K562 (cell line): ENCODE measurements at regions not wholly inside any gene's neighbourhood (a gene's known extent, or its start where the extent isn't known, plus 50 kb on each side); places are given as distances from the start of the nearest gene placed in this dataset.

Experiments used
- ATAC-seq: fragments of 200-7000 bp; cut with Tn5 transposase; 3 replicates; pipeline ENCODE4 v1.9.1; 2020; ENCODE audit warnings: moderate library complexity
- BruUV-seq: library from RNA; stranded (reverse); fragments of 400-500 nt; replicated peaks from 2 replicates; lab custom pipeline; 2021; lab: Mats Ljungman, UMichigan
- CTCF ChIA-PET: fragments of 300-600 bp; formaldehyde crosslinking; extraction: SDS; loops from one replicate; lab custom pipeline; 2021; ENCODE audit warnings: low intra/inter-chr PET ratio; lab: Yijun Ruan, JAX
- POLR2A ChIA-PET: fragments of 300-600, 350-650 bp; sonication (Branson Sonifier 250); formaldehyde crosslinking; extraction: SDS; loops from one replicate; lab custom pipeline; 2021; ENCODE audit warnings: antibody characterized with exemption, inconsistent platforms; lab: Yijun Ruan, JAX
- DNase-seq, 4 experiments: peaks; one replicate each; pipeline versions ENCODE4 v3.0.0 to v3.0.0-alpha.2; 2011 to 2018; ENCODE audit warnings: low spot score in 3 of 4, mixed read lengths in 3 of 4; ENCODE audit errors: extremely low read depth in 1 of 4
- FAIRE-seq: peaks from 2 replicates; lab custom pipeline; 2011; peaks lifted over from hg19 to GRCh38; lab: Jason Lieb, UNC
- H2AFZ ChIP-seq: 2 replicates; pipeline ENCODE4 v1.6.0; 2011; ENCODE audit warnings: low read depth, low read length, control low read depth, inconsistent platforms
- H3K27ac ChIP-seq: fragments of 200-600 bp; 3 replicates; pipeline ENCODE4 v1.8.0; 2011; ENCODE audit warnings: low read depth, mild to moderate bottlenecking, control low read depth, inconsistent platforms, low read length, moderate library complexity, mixed read lengths; ENCODE audit errors: extremely low read depth
- H3K27me3 ChIP-seq, 2 experiments: fragments of 300-600 bp in 1 of 2; 2 replicates in 1 of 2; 3 replicates in 1 of 2; pipeline versions ENCODE4 v1.6.0 to v1.8.0; 2011; ENCODE audit warnings: inconsistent platforms in 2 of 2, low read length in 2 of 2, mild to moderate bottlenecking in 1 of 2, mixed read lengths in 1 of 2, moderate library complexity in 1 of 2; ENCODE audit not compliant: control insufficient read depth in 2 of 2, insufficient read depth in 2 of 2
- H3K36me3 ChIP-seq: fragments of 300-600 bp; 3 replicates; pipeline ENCODE4 v1.8.0; 2011; ENCODE audit warnings: mild to moderate bottlenecking, low read length, inconsistent platforms; ENCODE audit not compliant: control insufficient read depth, insufficient read depth
- H3K4me1 ChIP-seq, 2 experiments: fragments of 200-600 bp in 1 of 2; replicated peaks in 1 of 2; 2 replicates in 1 of 2; 3 replicates in 1 of 2; pipeline versions ENCODE4 v1.5.1 to v1.8.0; 2011; ENCODE audit warnings: inconsistent platforms in 2 of 2, low read length in 2 of 2, mild to moderate bottlenecking in 1 of 2, mixed read lengths in 1 of 2, moderate library complexity in 1 of 2; ENCODE audit not compliant: control insufficient read depth in 2 of 2, insufficient read depth in 2 of 2
- H3K4me2 ChIP-seq: 2 replicates; pipeline ENCODE4 v1.6.1; 2011; ENCODE audit warnings: low read length, control low read depth, inconsistent platforms, mixed read lengths; ENCODE audit not compliant: insufficient read depth
- H3K4me3 ChIP-seq: fragments of 200-600 bp; sonication (generic), shearing (Covaris generic); 2 replicates; pipeline ENCODE4 v1.5.1; 2016; ENCODE audit warnings: control low read depth, inconsistent platforms
- H3K79me2 ChIP-seq: fragments of 200-600 bp; 3 replicates; pipeline ENCODE4 v1.8.0; 2011; ENCODE audit warnings: low read length, inconsistent platforms; ENCODE audit not compliant: control insufficient read depth, insufficient read depth
- H3K9ac ChIP-seq, 2 experiments: 2 replicates each; pipeline versions ENCODE4 v1.6.0 to v1.6.1; 2011; ENCODE audit warnings: low read depth in 2 of 2, low read length in 2 of 2, control low read depth in 1 of 2, inconsistent platforms in 1 of 2, mild to moderate bottlenecking in 1 of 2, mixed read lengths in 1 of 2; ENCODE audit not compliant: insufficient read depth in 1 of 2
- H3K9me1 ChIP-seq: one replicate; pipeline ENCODE4 v1.6.0; 2011; ENCODE audit warnings: inconsistent platforms, mild to moderate bottlenecking, low read length, moderate library complexity; ENCODE audit not compliant: control insufficient read depth, insufficient read depth
- H3K9me3 ChIP-seq: replicated peaks from 2 replicates; pipeline ENCODE4 v1.5.1; 2011; ENCODE audit warnings: low read depth, low read length, inconsistent platforms; ENCODE audit not compliant: control insufficient read depth, insufficient read depth
- H4K20me1 ChIP-seq: replicated peaks from 2 replicates; pipeline ENCODE4 v1.6.1; 2011; ENCODE audit warnings: low read length, inconsistent platforms, mixed read lengths; ENCODE audit not compliant: control insufficient read depth, insufficient read depth
- BCL6 ChIP-seq: fragments of 250-450 bp; sonication (Bioruptor Pico); IDR thresholded peaks from 2 replicates; pipeline ENCODE4 v1.4.0; 2020
- C11orf30 ChIP-seq: fragments of 450-650 bp; IDR thresholded peaks from 2 replicates; pipeline ENCODE4 v1.6.1; 2016; ENCODE audit warnings: low read depth, mild to moderate bottlenecking
- EZH2 ChIP-seq: IDR thresholded peaks from 2 replicates; pipeline ENCODE4 v1.6.1; 2012; ENCODE audit warnings: low read depth, mild to moderate bottlenecking, inconsistent platforms, low read length, borderline replicate concordance
- FOXP1 ChIP-seq: sonication (generic); formaldehyde crosslinking; IDR thresholded peaks from 2 replicates; pipeline ENCODE4 v1.8.0; 2022; ENCODE audit warnings: mild to moderate bottlenecking, missing genetic modification reagents
- HDAC3 ChIP-seq: fragments of 450-650 bp; IDR thresholded peaks from 2 replicates; pipeline ENCODE4 v1.6.1; 2018; ENCODE audit warnings: borderline replicate concordance, mild to moderate bottlenecking, moderate library complexity; ENCODE audit not compliant: partially characterized antibody
- MBD2 ChIP-seq: sonication (generic); IDR thresholded peaks from 2 replicates; pipeline ENCODE4 v1.6.1; 2016; ENCODE audit warnings: low read depth, borderline replicate concordance
- NBN ChIP-seq: fragments of 450-650 bp; IDR thresholded peaks from 2 replicates; pipeline ENCODE4 v1.6.1; 2016; ENCODE audit warnings: low read depth, mild to moderate bottlenecking
- NCOA2 ChIP-seq, 2 experiments: fragments of 450-650 bp; IDR thresholded peaks; 2 replicates each; pipeline ENCODE4 v1.6.1; 2018; ENCODE audit warnings: mild to moderate bottlenecking in 2 of 2, moderate library complexity in 1 of 2; ENCODE audit not compliant: partially characterized antibody in 2 of 2
- NCOR1 ChIP-seq: fragments of 450-650 bp; IDR thresholded peaks from 2 replicates; pipeline ENCODE4 v1.6.1; 2016; ENCODE audit warnings: mild to moderate bottlenecking, moderate library complexity
- OTX1 ChIP-seq: fragments of 450-650 bp; formaldehyde crosslinking; IDR thresholded peaks from 2 replicates; pipeline ENCODE4 v1.4.0; 2022; ENCODE audit warnings: mild to moderate bottlenecking
- SFPQ ChIP-seq: fragments of 200-400 bp; formaldehyde crosslinking; IDR thresholded peaks from 2 replicates; pipeline ENCODE4 v1.6.1; 2017; ENCODE audit warnings: mild to moderate bottlenecking, low read depth, low read length, moderate library complexity
- SIN3B ChIP-seq: fragments of 450-650 bp; IDR thresholded peaks from 2 replicates; pipeline ENCODE4 v1.6.1; 2017; ENCODE audit warnings: low read depth, mild to moderate bottlenecking, moderate library complexity
- ZBTB7A ChIP-seq: IDR thresholded peaks from 2 replicates; pipeline ENCODE4 v1.6.1; 2011; ENCODE audit warnings: low read depth, mild to moderate bottlenecking, low read length, moderate library complexity, borderline replicate concordance; ENCODE audit not compliant: control insufficient read depth
- ZFP91 ChIP-seq: sonication (generic); formaldehyde crosslinking; IDR thresholded peaks from 2 replicates; pipeline ENCODE4 v1.8.0; 2022; ENCODE audit warnings: mild to moderate bottlenecking, missing genetic modification reagents
- ZNF143 ChIP-seq: sonication (generic); formaldehyde crosslinking; IDR thresholded peaks from 2 replicates; pipeline ENCODE4 v1.9.0; 2022; ENCODE audit warnings: mild to moderate bottlenecking, missing genetic modification reagents
- ZNF431 ChIP-seq: sonication (generic); formaldehyde crosslinking; IDR thresholded peaks from 2 replicates; pipeline ENCODE4 v1.8.0; 2022; ENCODE audit warnings: mild to moderate bottlenecking, missing genetic modification reagents
- ZNF780A ChIP-seq: fragments of 250-450 bp; sonication (Bioruptor Pico); IDR thresholded peaks from 2 replicates; pipeline ENCODE4 v1.5.0; 2021; ENCODE audit warnings: mild to moderate bottlenecking
- WGBS: fragments of 100-300 bp; shearing (Covaris generic); methylation state at CpG from one replicate; pipeline ENCODE4 v1.1.6; 2016; ENCODE audit warnings: low coverage, mixed read lengths; ENCODE audit not compliant: insufficient coverage; ENCODE audit errors: missing lambda C conversion rate; 5-methylcytosine and 5-hydroxymethylcytosine counted together
- in situ Hi-C: fragments of 300-500 bp; cut with MboI; formaldehyde crosslinking; loops from 4 replicates; pipeline ENCODE4 v1.15.0; 2018; ENCODE audit warnings: inconsistent platforms, mixed read lengths
- intact Hi-C: fragments of 100-400 bp; cut with micrococcal nuclease; formaldehyde crosslinking; loops from 2 replicates; pipeline ENCODE4 v1.14.2; 2022

- TF ChIP-seq SFPQ, result no peak
- no peak for TF ChIP-seq ZNF780A (CRISPR knock-in tag)
- no peak for TF ChIP-seq MBD2
- no peak for TF ChIP-seq C11orf30
- TF ChIP-seq ZBTB7A, result no peak
- no peak for TF ChIP-seq FOXP1 (CRISPR knock-in tag)
- TF ChIP-seq NCOR1, result no peak
- TF ChIP-seq, all 486 proteins: peak for 0
Observed at GRCh38 chr16:64449506-64449905, 672.4 kb downstream of the CDH11 start (continued).

- H4K20me1 ChIP-seq, result no peaks in the 10 kb centered on the region
- no peak overlapping the region for H3K27ac ChIP-seq
- H3K79me2 ChIP-seq, result no peaks in the 10 kb centered on the region
- H3K9me3 ChIP-seq, result peaks cover 3% of the 10 kb centered on the region; the same call in 1 of the 2 replicates
- ATAC-seq, result no peak
- no peak overlapping the region for H2AFZ ChIP-seq
- BruUV-seq, result no TSS peak
- H3K36me3 ChIP-seq, result no peaks in the 10 kb centered on the region
- FAIRE-seq, result no peak
- DNase-seq, result no peak
- no peaks in the 10 kb centered on the region for H3K27me3 ChIP-seq
- POLR2A ChIA-PET, result no interaction called here
- no peak for TF ChIP-seq OTX1 (CRISPR knock-in tag)
- no peak for TF ChIP-seq SIN3B
- no peak for TF ChIP-seq EZH2
- no peak for TF ChIP-seq NCOA2 (IDR thresholded peaks at IDR 0.05; ENCODE audit: partially characterized antibody in 2 of 2)
- TF ChIP-seq ZFP91 (CRISPR knock-in tag), result no peak
- TF ChIP-seq NBN, result no peak
- no peak for TF ChIP-seq HDAC3
- no peak for TF ChIP-seq ZNF431
- TF ChIP-seq BCL6 (CRISPR knock-in tag), result no peak
- TF ChIP-seq ZNF143 (CRISPR knock-in tag), result no peak
- no peak overlapping the region for H3K4me3 ChIP-seq
- CTCF ChIA-PET, result no interaction called here
- intact Hi-C loops (no loop called here), in situ Hi-C loops (no loop called here)
- WGBS, result 0% methylated on average over 3 of the region's 3 CpGs
- H3K9me1 ChIP-seq, result no peaks in the 10 kb centered on the region
- no peaks in the 10 kb centered on the region for H3K4me1 ChIP-seq
- H3K9ac ChIP-seq, result no peak overlapping the region
- no peak overlapping the region for H3K4me2 ChIP-seq
Observed at GRCh38 chr16:64445649-64446048, 676.2 kb downstream of the CDH11 start.
